Fibroblast of lung (primary cell): ENCODE measurements at regions not wholly inside any gene's neighbourhood (a gene's known extent, or its start where the extent isn't known, plus 50 kb on each side); places are given as distances from the start of the nearest gene placed in this dataset.

ENCODE experiments used
- DNase-seq, 2 donors: peaks; one replicate each; pipeline versions ENCODE4 v3.0.0 to v3.0.0-alpha.2; 2010; ENCODE audit warnings: low read depth in 2 of 2
- H2AFZ ChIP-seq: 2 replicates; pipeline ENCODE4 v1.5.1; 2012; ENCODE audit warnings: low read length, control low read depth, inconsistent platforms
- H3K27ac ChIP-seq: 2 replicates; pipeline ENCODE4 v1.5.1; 2011; ENCODE audit warnings: low read length, control low read depth; ENCODE audit not compliant: insufficient read depth
- H3K27me3 ChIP-seq: 2 replicates; pipeline ENCODE4 v1.5.1; 2011; ENCODE audit warnings: mild to moderate bottlenecking, low read length; ENCODE audit not compliant: control insufficient read depth, insufficient read depth
- H3K36me3 ChIP-seq: 2 replicates; pipeline ENCODE4 v1.5.1; 2011; ENCODE audit warnings: low read length; ENCODE audit not compliant: control insufficient read depth, insufficient read depth
- H3K4me1 ChIP-seq: 2 replicates; pipeline ENCODE4 v1.5.1; 2011; ENCODE audit warnings: low read length; ENCODE audit not compliant: control insufficient read depth, insufficient read depth; ENCODE audit errors: extremely low read depth
- H3K4me2 ChIP-seq: 2 replicates; pipeline ENCODE4 v1.5.1; 2011; ENCODE audit warnings: low read length, control low read depth; ENCODE audit not compliant: insufficient read depth; ENCODE audit errors: extremely low read depth
- H3K4me3 ChIP-seq, 4 experiments: fragments of 200-600 bp in 1 of 4; sonication (generic) in 1 of 4; replicated peaks in 1 of 4; 2 replicates each; pipeline ENCODE4 v1.5.1; 2011 to 2016; ENCODE audit warnings: low read length in 4 of 4, low read depth in 3 of 4, mild to moderate bottlenecking in 3 of 4, control low read depth in 2 of 4, inconsistent platforms in 1 of 4, mixed read lengths in 1 of 4; ENCODE audit not compliant: insufficient read depth in 1 of 4; ENCODE audit errors: control extremely low read depth in 1 of 4
- H3K79me2 ChIP-seq: 2 replicates; pipeline ENCODE4 v1.5.1; 2012; ENCODE audit warnings: mild to moderate bottlenecking, low read length, inconsistent platforms; ENCODE audit not compliant: control insufficient read depth, insufficient read depth
- H3K9ac ChIP-seq: 2 replicates; pipeline ENCODE4 v1.5.1; 2011; ENCODE audit warnings: mild to moderate bottlenecking, low read length, control low read depth; ENCODE audit not compliant: insufficient read depth
- H3K9me3 ChIP-seq: 2 replicates; pipeline ENCODE4 v1.5.1; 2012; ENCODE audit warnings: low read depth, low read length; ENCODE audit not compliant: control insufficient read depth, insufficient read depth
- H4K20me1 ChIP-seq: 2 replicates; pipeline ENCODE4 v1.5.1; 2011; ENCODE audit warnings: low read length; ENCODE audit not compliant: control insufficient read depth, insufficient read depth; ENCODE audit errors: extremely low read depth
- EZH2 ChIP-seq: IDR thresholded peaks from 2 replicates; pipeline ENCODE4 v1.5.1; 2012; ENCODE audit warnings: low read length, control low read depth, mild to moderate bottlenecking; ENCODE audit errors: missing control alignments
- TF ChIP-seq, protein P1 (sequence below), 2 donors: IDR thresholded peaks in 1 of 2; conservative IDR thresholded peaks in 1 of 2; 1 replicate in 1 of 2; 2 replicates in 1 of 2; pipeline ENCODE4 v1.5.1; 2011 to 2012; ENCODE audit warnings: low read length in 2 of 2, control low read depth in 1 of 2, inconsistent platforms in 1 of 2, low read depth in 1 of 2, mild to moderate bottlenecking in 1 of 2

DNA sequence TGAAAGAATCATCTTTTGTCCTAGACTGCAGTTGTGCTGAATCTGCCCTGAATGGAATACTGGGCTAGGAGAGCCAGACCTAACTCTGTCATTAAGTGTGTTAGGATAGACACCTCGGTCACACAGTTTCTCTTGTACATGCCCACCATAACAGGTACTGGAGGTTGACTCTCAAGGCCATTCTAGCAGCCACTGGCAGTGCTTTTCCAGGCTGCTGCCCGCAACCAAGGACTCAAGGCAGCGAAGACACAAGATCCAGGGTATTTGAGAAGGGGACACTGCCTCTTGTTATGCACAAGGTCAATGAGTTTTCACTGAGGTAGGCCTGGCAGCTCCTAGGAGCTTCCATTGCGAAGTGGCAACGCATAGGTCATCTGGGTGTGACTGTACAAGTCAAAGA is 70.6 kb upstream of the ZNF746 start:
- no peaks in the 10 kb centered on the region for H4K20me1 ChIP-seq
- no peaks in the 10 kb centered on the region for H3K4me1 ChIP-seq
- H3K27me3 ChIP-seq = no peaks in the 10 kb centered on the region
- DNase-seq = no peak
- no peak overlapping the region for H3K4me3 ChIP-seq
- no peaks in the 10 kb centered on the region for H3K9me3 ChIP-seq
- no peaks in the 10 kb centered on the region for H3K79me2 ChIP-seq
- no peak for TF ChIP-seq EZH2
- TF ChIP-seq, protein P1, sequence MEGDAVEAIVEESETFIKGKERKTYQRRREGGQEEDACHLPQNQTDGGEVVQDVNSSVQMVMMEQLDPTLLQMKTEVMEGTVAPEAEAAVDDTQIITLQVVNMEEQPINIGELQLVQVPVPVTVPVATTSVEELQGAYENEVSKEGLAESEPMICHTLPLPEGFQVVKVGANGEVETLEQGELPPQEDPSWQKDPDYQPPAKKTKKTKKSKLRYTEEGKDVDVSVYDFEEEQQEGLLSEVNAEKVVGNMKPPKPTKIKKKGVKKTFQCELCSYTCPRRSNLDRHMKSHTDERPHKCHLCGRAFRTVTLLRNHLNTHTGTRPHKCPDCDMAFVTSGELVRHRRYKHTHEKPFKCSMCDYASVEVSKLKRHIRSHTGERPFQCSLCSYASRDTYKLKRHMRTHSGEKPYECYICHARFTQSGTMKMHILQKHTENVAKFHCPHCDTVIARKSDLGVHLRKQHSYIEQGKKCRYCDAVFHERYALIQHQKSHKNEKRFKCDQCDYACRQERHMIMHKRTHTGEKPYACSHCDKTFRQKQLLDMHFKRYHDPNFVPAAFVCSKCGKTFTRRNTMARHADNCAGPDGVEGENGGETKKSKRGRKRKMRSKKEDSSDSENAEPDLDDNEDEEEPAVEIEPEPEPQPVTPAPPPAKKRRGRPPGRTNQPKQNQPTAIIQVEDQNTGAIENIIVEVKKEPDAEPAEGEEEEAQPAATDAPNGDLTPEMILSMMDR (conservative IDR thresholded peaks at IDR 0.05 in 1 of 2, IDR thresholded peaks at IDR 0.05 in 1 of 2; ENCODE audit: low read depth in 1 of 2, low read length in 2 of 2) = no peak
- H2AFZ ChIP-seq = no peak overlapping the region
- no peaks in the 10 kb centered on the region for H3K36me3 ChIP-seq
- H3K4me2 ChIP-seq = no peak overlapping the region
- H3K27ac ChIP-seq = no peak overlapping the region
- H3K9ac ChIP-seq = no peak overlapping the region

DNA sequence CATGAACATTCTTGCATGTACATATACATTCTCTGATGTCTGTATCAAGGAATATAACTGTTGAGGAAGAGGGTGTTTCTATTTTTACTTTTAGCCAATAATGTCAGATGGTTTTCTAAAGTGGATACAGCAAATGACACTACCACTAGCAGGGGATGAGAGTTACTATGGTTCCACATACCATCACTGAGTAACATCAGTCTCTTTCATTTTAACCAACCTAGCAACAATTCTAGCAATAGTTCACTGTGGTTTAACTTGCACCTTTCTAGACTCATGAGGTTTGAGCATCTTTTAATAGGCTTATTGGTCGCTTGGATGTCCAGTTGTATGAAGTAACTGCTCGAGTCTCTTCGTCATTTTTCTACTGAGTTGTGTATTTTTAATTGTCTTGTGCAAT is 68.5 kb upstream of the ZNF746 start:
- no peak overlapping the region for H3K27ac ChIP-seq
- H3K9ac ChIP-seq = no peak overlapping the region
- H3K27me3 ChIP-seq = no peaks in the 10 kb centered on the region
- no peaks in the 10 kb centered on the region for H3K79me2 ChIP-seq
- no peaks in the 10 kb centered on the region for H3K36me3 ChIP-seq
- H3K9me3 ChIP-seq = no peaks in the 10 kb centered on the region
- DNase-seq = no peak
- H3K4me1 ChIP-seq = no peaks in the 10 kb centered on the region
- H3K4me2 ChIP-seq = no peak overlapping the region
- no peak overlapping the region for H2AFZ ChIP-seq
- H4K20me1 ChIP-seq = no peaks in the 10 kb centered on the region
- H3K4me3 ChIP-seq = no peak overlapping the region
- TF ChIP-seq EZH2 = no peak
- TF ChIP-seq, protein P1 (conservative IDR thresholded peaks at IDR 0.05 in 1 of 2, IDR thresholded peaks at IDR 0.05 in 1 of 2; ENCODE audit: low read depth in 1 of 2, low read length in 2 of 2) = no peak

DNA sequence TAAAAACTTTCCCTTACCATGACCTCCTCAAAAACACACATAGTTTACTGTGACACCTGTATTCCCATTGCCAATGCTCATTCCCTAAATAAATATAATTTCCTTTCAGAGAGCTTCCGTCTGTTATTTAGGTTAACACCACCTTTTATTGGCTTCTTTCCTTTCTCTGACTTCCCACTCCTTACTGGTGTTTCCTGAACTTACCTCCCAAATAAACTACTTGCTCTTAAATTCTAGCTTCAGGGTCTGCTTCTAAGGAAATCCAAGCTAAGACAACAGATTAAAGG is 67.4 kb upstream of the ZNF746 start:
- Histone ChIP-seq H3K9me3 (no peaks in the 10 kb centered on the region), H3K4me2 (no peak overlapping the region), H3K36me3 (peaks cover 2% of the 10 kb centered on the region), H3K79me2 (no peaks in the 10 kb centered on the region), H3K4me3 (no peak overlapping the region), H3K27ac (no peak overlapping the region), H3K27me3 (no peaks in the 10 kb centered on the region), H3K9ac (no peak overlapping the region), H2AFZ (no peak overlapping the region), H3K4me1 (no peaks in the 10 kb centered on the region), H4K20me1 (no peaks in the 10 kb centered on the region)
- TF ChIP-seq EZH2 = no peak
- TF ChIP-seq, protein P1 (conservative IDR thresholded peaks at IDR 0.05 in 1 of 2, IDR thresholded peaks at IDR 0.05 in 1 of 2; ENCODE audit: low read depth in 1 of 2, low read length in 2 of 2) = no peak
- DNase-seq = no peak
